GM18508 (cell line): ENCODE measurements at regions not wholly inside any gene's neighbourhood (a gene's known extent, or its start where the extent isn't known, plus 50 kb on each side); places are given as distances from the start of the nearest gene placed in this dataset.
"Not testable (repeated sequence)": the region's sequence is repeated elsewhere in the genome, so short reads cannot be mapped to it uniquely, and the experiment has no call there.

Source experiments
- ATAC-seq: cut with Tn5 transposase; IDR thresholded peaks from one replicate; pipeline ENCODE4 v1.9.1; 2021; ENCODE audit warnings: moderate number of reproducible peaks; ENCODE audit not compliant: insufficient read depth, unreplicated experiment

- ATAC-seq, result no peak
Observed at GRCh38 chr9:706606-707459, 134.7 kb upstream of the DMRT1 start.

DNA sequence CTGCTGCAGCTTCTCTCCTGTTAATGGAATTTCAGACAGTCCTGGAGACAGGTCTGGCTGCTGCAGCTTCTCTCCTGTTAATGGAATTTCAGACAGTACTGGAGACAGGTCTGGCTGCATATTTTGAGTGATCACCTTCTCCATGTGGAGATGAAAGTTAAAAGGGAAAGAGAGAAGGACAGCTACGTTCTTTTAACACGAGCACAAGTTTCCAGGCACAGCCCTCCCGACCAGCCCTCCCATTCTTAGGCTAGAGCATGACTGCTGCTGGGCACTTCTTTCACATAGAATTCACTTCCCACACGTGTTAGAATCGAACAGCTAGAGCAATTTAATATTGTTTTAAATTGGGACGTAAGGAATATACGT lies 133.3 kb upstream of the DMRT1 start:
- ATAC-seq, result no peak

DNA sequence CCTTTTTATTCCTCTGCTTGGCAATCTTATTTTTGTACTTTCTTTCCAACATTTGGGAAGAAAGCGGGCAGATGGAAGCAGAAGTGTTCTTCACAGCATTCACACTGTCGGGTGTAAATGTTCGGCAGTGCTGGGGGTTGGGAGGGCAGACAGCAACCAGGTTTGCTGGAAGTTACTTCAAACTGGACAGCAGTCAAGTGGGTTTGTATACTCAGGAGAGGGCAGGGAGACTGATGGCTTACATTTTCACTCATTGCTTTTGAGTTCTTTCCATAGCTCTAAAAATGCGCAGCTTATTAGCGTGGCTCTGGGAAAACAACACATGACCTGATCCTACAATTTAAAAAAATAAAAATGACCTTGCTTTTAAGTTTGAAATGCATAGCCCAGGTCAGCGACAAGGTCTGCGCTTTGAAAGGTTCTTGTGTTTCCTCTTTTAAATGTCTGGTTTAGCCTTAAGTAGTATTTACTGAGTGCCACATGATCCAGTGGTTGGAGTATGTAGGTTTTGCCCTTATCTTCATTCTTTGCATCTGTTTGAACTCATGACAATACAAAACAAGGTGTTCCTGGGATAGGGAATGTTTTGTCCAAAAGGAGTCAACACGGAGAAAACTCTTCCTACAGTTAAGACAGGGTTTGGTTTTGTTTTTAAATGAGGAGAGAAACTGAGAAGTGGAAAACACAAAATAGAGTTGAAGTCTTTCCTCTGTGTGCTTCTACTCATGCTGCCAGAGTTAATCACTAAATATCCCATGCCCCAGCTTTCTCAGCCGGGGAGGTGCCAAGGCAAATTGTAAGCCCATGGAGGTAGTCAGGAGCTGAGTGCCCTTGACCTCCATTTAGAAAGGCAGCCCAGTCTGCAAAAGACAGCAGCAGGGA lies 132.7 kb upstream of the DMRT1 start:
- no peak for ATAC-seq

GRCh38 chr9:710951-711745 lies 130.3 kb upstream of the DMRT1 start:
- ATAC-seq, result no peak

GRCh38 chr9:711761-712553 lies 129.5 kb upstream of the DMRT1 start:
- ATAC-seq, result no peak

- no peak for ATAC-seq
Observed at GRCh38 chr9:712643-713042, 128.9 kb upstream of the DMRT1 start.

DNA sequence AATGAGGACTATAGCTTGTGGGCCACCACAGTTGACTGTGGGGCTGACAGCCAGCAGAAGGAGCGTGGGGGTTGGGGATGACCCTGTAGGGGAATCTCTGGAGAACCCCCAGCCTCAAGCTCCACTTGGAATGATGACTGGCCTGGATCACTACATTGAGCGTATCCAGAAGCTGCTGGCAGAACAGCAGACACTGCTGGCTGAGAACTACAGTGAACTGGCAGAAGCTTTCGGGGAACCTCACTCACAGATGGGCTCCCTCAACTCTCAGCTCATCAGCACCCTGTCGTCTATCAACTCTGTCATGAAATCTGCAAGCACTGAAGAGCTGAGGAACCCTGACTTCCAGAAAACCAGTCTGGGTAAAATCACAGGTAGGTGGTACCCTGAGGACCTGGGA lies 128.4 kb upstream of the DMRT1 start:
- no peak for ATAC-seq

DNA sequence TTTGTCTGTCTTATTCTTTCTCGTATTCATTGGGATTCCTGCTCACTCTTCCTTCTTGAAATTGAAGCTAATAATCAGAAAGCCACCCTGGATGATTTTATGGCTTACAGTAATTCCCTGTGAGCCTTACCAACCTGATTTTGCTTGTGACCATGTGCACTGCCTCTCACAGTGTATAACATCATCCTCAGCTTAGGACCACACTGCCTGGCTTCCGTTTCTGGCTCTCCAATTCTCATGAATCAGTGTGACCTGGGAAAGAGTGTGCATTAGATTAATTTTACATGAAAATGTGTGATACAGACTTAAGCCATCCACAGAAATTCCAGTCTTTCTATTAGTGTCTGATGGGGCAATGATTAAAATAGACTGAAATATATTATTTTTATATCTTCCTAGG lies 126.8 kb upstream of the DMRT1 start:
- no peak for ATAC-seq

DNA sequence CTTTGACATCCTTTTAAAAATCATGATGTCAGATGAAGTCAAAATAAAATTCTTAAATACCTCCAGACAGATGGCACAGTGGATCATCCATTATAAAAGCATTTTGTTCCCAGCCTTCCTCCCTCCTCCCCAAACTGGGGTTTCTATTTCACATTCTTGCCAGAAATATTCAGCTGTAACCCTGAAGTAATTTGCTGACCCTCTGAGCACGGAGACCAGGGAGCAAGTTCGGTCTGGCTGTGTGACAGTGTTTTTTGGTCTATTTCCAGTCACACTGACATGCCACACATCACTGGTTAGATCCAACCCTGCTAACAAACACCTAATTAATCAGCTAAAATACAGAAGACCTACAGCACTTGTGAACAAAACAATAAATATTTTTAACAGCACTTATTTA lies 126.2 kb upstream of the DMRT1 start:
- no peak for ATAC-seq

DNA sequence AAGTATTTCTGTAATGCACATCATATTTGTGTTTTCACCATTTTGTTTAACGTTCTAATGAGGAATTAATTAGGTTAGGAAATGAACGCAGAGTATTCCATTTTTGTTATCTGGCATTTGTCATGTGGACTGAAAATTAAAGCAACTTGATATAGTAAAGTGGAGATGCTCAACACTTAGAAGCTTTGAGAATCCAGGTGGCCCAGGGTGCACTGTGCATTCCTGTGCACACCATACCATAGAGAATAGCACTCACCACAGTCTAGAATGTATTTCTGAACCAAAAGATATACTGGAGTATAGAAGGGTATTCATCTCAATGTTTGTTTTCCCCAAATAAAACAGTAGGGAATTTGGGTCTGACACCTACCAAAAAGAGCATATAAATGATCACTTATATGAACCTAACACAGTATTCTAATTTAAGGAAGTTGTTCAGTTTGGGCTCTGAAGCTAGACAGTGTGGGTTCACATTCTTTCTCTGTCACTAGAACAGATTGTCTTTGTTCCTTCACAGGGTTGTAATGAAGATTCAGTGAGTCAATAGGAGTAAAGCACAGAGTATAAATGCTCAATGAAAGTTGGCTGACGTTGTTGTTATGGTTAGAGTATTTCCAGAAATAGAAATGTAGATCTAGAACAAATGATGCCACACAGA lies 125.6 kb upstream of the DMRT1 start:
- ATAC-seq, result no peak

GRCh38 chr9:717722-718121 lies 123.8 kb upstream of the DMRT1 start:
- no peak for ATAC-seq

- no peak for ATAC-seq
Observed at GRCh38 chr9:720239-720881, 121.1 kb upstream of the DMRT1 start.

- no peak for ATAC-seq
Observed at GRCh38 chr9:722388-722980, 119.0 kb upstream of the DMRT1 start.

DNA sequence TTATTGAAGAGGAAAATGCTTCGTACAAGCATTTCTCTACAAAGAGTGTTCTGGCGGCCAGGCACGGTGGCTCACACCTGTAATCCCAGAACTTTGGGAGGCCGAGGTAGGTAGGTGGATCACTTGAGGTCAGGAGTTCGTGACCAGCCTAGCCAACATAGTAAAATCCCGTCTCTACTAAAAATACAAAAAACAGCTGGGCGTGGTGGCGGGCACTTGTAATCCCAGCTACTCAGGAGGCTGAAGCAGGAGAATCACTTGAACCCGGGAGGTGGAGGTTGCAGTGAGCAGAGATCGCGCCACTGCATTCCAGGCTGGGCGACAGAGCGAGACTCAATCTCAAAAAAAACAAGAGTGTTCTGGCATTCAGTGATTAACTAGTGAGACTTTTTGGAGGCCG lies 117.0 kb upstream of the DMRT1 start:
- ATAC-seq, result not testable (repeated sequence)

GRCh38 chr9:726005-726404 lies 115.5 kb upstream of the DMRT1 start:
- no peak for ATAC-seq

GRCh38 chr9:727767-728166 lies 113.7 kb upstream of the DMRT1 start:
- no peak for ATAC-seq

- ATAC-seq, result no peak
Observed at GRCh38 chr9:728535-728934, 113.0 kb upstream of the DMRT1 start.

DNA sequence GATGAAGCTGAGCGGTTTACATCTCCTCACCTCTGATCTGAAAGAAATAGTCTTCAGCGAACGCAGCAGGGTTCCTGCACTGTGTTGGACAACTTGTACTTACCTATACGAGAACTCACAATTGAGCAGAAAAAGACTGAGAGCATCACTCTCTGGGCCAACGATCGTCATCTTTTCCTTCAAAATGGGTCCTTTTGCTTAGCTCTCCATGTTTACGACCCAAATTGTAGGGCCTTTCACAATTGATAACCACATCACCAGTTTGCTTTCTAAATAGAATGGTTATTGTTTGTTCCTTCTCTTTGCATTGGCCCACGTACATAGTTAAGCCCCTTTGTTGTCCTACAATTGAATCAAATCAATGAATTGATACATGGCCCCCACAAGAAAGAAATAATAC lies 110.0 kb upstream of the DMRT1 start:
- ATAC-seq, result no peak
